Ishikawa (cell line): ENCODE measurements at regions not wholly inside any gene's neighbourhood (a gene's known extent, or its start where the extent isn't known, plus 50 kb on each side); places are given as distances from the start of the nearest gene placed in this dataset.

ENCODE experiments used
- CEBPB ChIP-seq: IDR thresholded peaks from 2 replicates; pipeline ENCODE4 v1.6.1; 2012
- CREB1 ChIP-seq: IDR thresholded peaks from 2 replicates; pipeline ENCODE4 v1.6.1; 2012; ENCODE audit warnings: low read depth
- EGR1 ChIP-seq: IDR thresholded peaks from 2 replicates; pipeline ENCODE4 v1.6.1; 2012
- EP300 ChIP-seq: IDR thresholded peaks from 2 replicates; pipeline ENCODE4 v1.6.1; 2012; ENCODE audit warnings: borderline replicate concordance
- FOXM1 ChIP-seq: IDR thresholded peaks from 2 replicates; pipeline ENCODE4 v1.6.1; 2012; ENCODE audit warnings: low read depth, borderline replicate concordance
- NFIC ChIP-seq: IDR thresholded peaks from 2 replicates; pipeline ENCODE4 v1.6.1; 2012
- RAD21 ChIP-seq: IDR thresholded peaks from 2 replicates; pipeline ENCODE4 v1.6.1; 2012; ENCODE audit warnings: low read depth
- TAF1 ChIP-seq: IDR thresholded peaks from 2 replicates; pipeline ENCODE4 v1.6.1; 2012; ENCODE audit warnings: low read depth, mild to moderate bottlenecking
- TCF12 ChIP-seq: IDR thresholded peaks from 2 replicates; pipeline ENCODE4 v1.6.1; 2012; ENCODE audit warnings: low read depth
- YY1 ChIP-seq: IDR thresholded peaks from 2 replicates; pipeline ENCODE4 v1.6.1; 2012; ENCODE audit warnings: low read depth
- ZBTB7A ChIP-seq: IDR thresholded peaks from 2 replicates; pipeline ENCODE4 v1.6.1; 2012; ENCODE audit warnings: low read depth
- TF ChIP-seq, protein P1 (sequence below): IDR thresholded peaks from 2 replicates; pipeline ENCODE4 v1.6.1; 2012
- TF ChIP-seq, protein P2 (sequence below): IDR thresholded peaks from 2 replicates; pipeline ENCODE4 v1.6.1; 2012; ENCODE audit warnings: low read depth, mild to moderate bottlenecking

DNA sequence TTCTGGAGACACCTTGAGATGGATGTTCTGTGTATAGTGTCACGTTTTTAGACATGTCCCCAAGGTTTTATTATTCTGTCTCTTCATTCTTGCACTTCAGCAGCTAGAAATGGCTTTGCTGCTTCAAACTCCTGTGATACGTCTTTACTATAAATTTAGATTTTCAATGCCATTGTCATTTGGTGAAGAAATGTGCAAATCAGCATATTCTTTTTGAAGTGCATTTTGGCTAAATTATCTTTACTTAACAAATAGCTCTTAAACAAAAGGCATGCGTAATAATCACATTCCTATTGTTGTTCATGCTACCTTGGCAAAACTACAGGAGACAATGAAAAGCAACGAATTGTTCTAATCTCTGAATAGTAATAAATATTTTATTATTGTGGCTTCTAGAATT is 502.9 kb upstream of the SYT1 start:
- no peak for TF ChIP-seq TAF1
- TF ChIP-seq CREB1 = no peak
- TF ChIP-seq CEBPB = no peak
- TF ChIP-seq EP300 = no peak
- no peak for TF ChIP-seq RAD21
- TF ChIP-seq, protein P1, sequence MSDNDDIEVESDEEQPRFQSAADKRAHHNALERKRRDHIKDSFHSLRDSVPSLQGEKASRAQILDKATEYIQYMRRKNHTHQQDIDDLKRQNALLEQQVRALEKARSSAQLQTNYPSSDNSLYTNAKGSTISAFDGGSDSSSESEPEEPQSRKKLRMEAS = no peak
- TF ChIP-seq TCF12 = no peak
- TF ChIP-seq FOXM1 = no peak
- TF ChIP-seq, protein P2, sequence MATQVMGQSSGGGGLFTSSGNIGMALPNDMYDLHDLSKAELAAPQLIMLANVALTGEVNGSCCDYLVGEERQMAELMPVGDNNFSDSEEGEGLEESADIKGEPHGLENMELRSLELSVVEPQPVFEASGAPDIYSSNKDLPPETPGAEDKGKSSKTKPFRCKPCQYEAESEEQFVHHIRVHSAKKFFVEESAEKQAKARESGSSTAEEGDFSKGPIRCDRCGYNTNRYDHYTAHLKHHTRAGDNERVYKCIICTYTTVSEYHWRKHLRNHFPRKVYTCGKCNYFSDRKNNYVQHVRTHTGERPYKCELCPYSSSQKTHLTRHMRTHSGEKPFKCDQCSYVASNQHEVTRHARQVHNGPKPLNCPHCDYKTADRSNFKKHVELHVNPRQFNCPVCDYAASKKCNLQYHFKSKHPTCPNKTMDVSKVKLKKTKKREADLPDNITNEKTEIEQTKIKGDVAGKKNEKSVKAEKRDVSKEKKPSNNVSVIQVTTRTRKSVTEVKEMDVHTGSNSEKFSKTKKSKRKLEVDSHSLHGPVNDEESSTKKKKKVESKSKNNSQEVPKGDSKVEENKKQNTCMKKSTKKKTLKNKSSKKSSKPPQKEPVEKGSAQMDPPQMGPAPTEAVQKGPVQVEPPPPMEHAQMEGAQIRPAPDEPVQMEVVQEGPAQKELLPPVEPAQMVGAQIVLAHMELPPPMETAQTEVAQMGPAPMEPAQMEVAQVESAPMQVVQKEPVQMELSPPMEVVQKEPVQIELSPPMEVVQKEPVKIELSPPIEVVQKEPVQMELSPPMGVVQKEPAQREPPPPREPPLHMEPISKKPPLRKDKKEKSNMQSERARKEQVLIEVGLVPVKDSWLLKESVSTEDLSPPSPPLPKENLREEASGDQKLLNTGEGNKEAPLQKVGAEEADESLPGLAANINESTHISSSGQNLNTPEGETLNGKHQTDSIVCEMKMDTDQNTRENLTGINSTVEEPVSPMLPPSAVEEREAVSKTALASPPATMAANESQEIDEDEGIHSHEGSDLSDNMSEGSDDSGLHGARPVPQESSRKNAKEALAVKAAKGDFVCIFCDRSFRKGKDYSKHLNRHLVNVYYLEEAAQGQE = no peak
- no peak for TF ChIP-seq ZBTB7A
- TF ChIP-seq NFIC = no peak
- no peak for TF ChIP-seq EGR1
- TF ChIP-seq YY1 = no peak
